AG08396 (cell line): ENCODE measurements at regions not wholly inside any gene's neighbourhood (a gene's known extent, or its start where the extent isn't known, plus 50 kb on each side); places are given as distances from the start of the nearest gene placed in this dataset.
"Not testable (repeated sequence)": the region's sequence is repeated elsewhere in the genome, so short reads cannot be mapped to it uniquely, and the experiment has no call there.

ENCODE experiments used
- DNase-seq: peaks from one replicate; pipeline ENCODE4 v3.0.0; 2012; ENCODE audit warnings: low spot score, mixed read lengths

DNA sequence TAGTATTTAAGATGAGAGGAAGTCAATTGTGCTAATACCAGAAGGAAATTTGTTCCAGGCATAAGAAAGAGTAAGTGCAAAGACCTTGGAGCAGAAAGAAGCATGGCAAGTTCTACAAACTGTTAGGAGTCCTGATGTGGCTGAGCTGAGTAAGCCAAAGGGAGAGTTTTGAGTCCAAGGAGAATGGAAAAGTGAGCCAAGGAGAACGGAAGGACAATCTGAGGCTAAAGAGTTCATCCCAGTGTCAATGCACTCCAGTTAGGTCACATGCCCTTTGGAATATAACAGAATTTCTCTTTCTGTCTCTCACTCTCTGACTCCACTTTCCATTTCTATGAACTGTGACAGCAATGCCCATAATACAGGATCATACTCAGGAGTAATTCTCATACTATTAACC lies 224.7 kb downstream of the CAAP1 start:
- no peak for DNase-seq

DNA sequence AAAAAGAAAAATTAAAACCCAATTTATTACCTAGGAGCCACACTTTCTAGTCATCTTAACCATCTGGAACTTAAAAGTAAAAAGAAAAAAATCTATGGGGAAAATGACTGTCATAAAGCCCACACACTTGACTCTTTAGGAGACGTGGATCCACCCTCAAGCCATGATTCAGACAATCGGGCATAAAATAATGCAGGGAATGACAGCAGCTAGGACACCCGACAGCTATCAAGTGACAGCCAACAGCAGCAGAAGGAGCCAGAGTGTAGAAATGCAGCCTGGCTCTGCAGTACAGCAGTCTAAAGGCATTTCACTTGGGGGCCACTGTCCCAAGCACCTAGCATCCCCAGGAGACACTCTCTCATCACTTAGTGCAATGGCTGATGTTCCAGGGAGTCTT lies 226.9 kb downstream of the CAAP1 start:
- no peak for DNase-seq

DNA sequence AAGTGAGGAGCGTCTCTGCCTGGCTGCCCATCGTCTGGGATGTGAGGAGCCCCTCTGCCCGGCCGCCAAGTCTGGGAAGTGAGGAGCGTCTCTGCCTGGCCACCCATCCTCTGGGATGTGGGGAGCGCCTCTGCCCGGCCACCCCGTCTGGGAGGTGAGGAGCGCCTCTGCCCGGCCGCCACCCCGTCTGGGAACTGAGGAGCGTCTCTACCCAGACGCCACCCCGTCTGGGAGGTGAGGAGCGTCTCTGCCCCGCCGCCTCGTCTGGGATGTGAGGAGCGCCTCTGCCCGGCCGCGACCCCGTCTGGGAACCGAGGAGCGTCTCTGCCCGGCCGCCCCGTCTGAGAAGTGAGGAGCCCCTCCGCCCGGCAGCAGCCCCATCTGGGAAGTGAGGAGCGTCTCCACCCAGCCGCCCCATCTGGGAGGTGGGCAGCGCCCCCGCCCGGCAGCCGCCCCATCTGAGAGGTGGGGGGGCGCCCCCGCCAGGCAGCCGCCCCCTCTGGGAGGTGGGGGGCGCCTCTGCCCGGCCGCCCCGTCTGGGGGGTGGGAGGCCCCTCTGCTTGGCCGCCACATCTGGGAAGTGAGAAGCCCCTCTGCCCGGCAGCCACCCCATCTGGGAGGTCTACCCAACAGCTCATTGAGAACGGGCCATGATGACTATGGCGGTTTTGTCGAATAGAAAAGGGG lies 228.4 kb downstream of the CAAP1 start:
- not testable (repeated sequence) for DNase-seq

DNA sequence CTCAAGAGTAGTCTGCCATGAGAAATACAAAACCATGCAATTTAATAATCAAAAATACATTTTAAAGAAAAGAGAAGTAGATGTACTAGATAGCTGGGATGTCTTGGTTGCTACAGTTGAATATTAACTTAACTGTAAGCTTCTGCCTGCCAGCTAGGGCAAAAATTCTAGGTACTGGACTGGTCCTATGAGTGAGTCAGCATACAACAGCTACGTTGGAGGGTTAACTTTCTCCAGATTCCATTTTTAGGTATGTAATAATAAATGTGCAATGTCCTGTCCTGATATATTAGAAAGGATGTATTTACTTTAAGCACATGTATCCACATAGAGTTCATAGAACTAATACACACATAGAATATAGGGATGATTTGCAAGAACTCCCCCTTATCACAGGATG lies 230.1 kb downstream of the CAAP1 start:
- no peak for DNase-seq

DNA sequence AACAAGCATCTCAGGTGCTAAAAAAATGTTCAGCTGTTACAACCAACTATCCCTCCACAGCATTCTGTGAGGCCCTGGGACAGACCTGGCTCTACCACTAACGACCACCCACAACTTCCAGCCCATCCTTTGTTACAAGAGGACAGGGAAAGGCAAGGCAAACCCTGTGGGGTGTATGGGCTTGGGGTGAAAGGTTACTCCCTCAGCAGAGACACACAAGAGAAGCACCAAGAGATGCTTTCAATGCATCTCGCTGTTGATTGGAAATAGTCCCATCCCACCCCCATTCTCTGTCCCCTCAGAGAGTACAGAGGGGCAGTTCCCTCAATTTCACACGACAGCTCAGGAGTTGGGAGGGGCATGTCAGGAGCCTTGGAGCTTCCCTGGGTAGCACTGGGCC lies 234.1 kb downstream of the CAAP1 start:
- DNase-seq = no peak

DNA sequence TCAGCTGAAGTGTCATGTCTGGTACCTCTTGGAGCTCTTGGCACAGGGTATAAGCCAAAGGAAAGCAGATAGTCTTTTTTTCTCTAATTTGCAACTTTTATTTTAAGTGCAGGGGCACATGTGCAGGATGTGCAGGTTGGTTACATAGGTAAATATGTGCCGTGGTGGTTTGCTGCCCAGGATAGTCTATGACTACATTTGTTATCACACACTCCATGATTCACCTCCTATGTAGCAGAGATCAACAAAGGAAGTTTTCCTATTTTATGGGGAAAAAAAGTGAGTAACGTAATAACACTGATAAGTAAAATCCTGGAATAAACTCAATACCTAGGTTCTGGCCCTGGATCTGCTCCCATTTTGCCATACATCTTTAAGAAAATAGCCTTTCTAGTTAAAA lies 234.6 kb downstream of the CAAP1 start:
- DNase-seq = no peak

DNA sequence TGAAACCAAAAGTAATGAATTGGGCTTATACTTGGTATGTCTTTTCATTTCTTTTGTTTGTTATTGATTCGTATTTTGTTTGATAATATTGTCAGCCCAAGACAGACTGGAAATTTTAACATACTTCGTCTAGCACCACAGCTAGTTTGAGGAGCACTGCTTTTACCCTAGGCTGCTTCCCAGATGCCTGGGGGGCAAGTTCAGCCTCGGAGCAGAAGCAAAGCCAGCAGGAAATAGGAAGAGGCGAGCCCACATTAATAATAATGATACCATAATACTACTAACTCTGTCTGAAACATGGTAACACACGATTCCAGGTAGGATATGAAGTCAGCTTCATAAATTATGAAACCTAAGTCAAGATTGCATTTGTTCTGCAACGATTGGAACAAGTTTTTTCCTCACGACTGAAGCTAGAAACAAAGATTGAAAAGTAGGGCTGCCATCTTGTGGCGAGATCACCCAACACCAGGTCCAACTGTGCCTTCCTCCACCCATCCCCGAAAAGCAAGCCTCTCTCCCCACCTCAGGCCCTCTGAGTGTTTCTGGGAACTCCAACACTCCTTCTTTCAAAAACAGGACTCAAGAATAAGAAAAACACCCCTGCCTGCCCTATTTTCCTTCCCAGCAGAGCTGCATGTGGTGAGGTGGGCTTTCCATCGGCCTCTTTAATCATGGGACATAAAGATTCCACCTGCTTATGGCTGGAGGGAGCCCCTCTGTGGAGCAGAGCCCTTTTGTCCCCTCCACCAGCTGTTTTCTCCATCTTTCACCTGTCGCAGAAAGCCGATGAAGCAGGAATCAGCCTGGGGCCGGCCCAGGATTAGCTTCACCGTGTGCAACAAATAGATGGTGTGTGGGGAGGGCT lies 236.4 kb downstream of the CAAP1 start:
- peak; percentile 32 for DNase-seq

DNA sequence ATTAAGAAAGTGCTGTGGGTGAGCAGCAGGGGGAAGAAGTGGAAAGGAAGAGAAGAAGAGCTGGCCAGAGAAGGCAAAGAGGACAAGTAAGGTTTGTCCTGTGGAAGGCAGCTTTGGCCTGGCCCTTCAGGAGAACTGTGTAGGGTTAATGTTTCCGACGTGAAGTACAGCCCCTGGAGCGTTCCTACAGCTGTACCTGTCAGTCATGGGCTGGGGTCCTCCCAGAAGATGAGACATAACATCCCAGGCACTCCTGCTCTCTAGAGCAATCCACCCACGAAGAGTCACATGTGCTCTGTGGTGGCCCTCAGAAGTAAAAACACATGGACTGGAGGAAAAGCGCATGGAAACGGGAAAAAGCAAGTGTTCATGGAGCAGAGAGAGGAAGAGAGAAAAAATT lies 237.4 kb downstream of the CAAP1 start:
- no peak for DNase-seq

DNA sequence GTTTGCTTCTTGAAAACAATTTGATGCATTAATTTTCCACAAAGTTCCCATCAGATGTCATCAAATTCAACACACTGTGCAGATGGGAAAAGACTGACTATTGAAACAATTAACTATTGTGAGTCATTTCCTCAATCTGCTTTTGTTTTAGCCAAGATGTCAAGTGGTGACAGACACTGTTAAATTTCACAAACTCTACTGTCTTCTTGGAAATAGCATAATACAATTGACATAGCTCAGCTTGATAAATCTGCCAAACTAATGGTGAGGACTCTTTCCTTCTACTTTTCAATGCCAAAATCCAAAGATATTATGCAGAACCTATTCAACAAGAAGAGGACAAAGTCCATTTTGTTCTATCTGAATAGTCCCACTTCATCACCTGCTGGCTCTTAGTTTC lies 242.3 kb downstream of the CAAP1 start:
- no peak for DNase-seq

DNA sequence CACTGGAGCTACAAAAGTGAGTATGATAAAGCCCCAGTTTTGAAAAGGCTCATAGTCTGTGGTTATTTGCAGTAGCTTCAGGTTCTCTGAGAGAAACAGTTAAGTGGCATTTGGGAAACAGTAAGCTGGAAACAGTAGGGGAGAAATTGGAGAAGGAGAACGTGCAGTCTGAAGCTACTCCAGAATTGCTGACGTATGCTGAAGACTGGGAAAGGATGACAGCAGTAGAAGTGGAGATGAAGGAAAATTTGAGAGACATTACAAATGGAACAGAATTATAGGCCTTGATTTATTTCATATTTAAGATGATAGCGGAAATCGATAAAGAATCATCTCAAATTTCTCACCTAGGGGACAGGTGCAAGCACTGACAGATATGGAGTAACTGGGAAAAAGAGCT lies 248.8 kb downstream of the CAAP1 start:
- DNase-seq = no peak

DNA sequence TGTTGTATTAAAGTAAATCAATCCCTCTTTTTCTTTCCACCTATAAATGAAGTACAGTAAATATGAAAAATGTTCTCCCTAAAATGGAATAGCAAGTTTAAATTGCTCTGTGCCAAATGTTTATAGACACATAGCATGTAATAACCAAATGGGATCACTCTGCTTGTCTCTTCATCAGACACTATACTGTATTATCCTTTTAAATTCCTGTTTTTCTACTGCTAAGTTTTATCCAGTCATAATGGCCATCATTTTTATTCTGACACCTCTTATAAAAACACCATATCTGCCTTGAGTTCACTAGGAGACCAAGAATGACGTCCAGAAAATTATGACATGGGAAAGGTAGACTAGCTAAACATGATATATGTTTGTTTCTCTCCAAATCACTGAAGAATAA lies 252.8 kb downstream of the CAAP1 start:
- DNase-seq = no peak

DNA sequence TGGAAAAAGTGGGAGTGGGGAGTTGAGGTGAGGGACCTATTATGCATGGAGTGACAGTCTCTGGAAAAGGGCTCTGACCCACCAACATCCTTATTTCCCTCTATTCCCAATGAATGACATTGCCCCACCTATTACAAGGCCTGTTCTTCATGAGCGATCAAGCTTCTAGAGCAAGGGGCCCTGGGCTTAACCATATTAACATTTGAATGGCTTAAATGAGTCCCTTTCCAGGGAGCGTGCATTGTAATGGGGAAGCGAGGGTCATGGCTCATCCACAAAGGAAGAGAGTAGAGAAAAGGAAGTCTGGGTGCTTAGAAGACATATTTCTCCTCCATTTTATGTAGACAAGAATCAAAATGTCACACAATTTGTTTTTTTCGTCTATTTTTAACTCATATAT lies 255.5 kb downstream of the CAAP1 start:
- DNase-seq = no peak

DNA sequence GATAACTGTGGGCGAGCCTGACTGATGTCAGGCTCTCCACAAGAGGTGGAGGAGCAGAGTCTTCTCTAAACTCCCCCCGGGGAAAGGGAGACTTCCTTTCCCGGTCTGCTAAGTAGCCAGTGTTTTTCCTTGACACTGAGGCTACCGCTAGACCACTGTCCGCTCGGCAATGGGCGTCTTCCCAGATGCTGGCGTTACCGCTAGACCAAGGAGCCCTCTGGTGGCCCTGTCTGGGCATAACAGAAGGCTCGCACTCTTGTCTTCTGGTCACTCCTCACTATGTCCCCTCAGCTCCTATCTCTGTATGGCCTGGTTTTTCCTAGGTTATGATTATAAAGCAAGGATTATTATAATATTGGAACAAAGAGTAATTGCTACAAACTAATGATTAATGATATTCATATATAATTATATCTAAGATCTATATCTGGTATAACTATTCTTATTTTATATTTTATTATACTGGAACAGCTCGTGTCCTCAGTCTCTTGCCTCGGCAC lies 278.7 kb downstream of the CAAP1 start:
- DNase-seq = not testable (repeated sequence)

DNA sequence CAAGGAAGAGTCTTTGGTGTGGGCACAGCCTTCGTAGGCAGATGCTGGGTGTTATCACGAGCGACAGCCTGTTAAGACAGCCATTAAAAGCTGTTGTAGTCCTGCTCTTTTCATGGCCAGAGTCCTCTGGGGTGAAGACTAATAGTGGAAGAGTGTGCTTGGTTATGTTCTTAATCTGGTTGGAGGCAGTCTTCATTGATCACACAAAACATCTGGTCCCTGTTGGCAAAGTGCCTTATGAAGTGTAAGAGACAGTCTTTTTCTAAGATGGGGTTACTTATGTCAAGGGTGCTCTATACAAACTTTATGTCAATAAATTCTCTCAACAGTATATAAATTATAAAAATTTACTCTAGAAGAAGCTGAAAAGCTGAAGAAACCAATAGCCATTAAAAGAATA lies 280.4 kb downstream of the CAAP1 start:
- no peak for DNase-seq

DNA sequence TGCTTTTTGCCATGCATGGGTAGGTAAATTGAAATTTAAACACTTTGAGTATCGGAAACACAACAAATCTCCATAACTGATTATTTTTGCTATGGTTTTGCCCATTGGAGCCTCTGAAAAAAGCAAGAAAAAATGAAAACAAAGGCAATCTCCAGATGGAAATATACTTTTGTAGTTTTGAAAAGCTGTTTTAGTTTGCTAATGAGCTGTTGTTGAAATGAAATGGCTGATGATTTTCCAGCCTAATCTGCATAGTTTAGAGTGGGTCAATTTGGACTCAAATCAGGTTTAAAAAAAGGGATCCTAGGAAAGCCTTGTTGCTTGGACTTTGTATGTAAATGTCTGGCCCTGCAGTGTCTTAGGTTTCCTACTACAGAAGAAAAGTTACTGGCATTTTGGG lies 285.8 kb downstream of the CAAP1 start:
- DNase-seq = no peak

DNA sequence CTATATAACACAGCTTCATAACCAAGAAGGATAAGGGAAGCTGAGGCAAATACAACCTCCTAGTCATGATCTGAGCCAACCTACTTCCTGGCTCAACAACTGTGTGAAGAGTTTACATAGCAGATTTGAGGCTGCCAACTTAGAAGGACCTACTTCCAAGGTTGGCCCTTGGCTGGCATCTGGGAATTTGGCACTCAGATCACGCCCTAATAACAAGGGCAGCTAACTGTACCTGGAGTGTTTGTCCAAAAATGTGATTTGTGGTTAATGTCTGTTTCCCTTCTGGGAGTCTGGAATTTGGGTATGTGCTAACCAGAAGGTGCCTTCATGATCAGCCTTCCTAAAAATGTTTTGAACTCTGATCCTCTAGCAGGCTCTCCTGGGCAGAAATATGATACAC lies 287.2 kb downstream of the CAAP1 start:
- no peak for DNase-seq

DNA sequence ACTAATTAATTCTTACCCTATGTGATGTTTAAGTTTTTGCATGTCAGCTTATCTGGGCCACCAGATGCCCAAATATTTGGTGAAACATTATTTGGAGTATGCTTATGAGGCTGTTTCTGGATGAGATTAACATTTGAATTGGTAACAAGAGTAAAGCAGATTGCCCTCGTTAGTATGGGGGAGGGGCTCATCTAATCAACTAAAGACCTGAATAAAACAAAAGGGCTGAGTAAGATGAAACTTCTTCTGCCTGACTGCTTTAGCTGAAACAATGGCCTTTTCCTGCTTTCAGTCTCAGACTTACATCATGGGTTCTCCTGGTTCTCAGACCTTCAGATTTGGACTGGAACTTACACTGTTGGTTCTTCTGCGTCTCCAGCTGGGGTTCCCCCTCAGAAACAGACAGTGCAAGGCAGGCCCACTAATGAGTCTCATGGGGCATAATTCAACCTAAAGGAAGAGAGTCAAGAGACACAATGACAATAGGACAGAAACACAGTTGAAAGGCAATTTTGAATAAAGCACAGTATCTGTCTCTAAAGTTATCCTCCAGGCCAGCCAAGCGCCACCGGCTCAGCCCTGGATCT lies 288.4 kb downstream of the CAAP1 start:
- DNase-seq = no peak

DNA sequence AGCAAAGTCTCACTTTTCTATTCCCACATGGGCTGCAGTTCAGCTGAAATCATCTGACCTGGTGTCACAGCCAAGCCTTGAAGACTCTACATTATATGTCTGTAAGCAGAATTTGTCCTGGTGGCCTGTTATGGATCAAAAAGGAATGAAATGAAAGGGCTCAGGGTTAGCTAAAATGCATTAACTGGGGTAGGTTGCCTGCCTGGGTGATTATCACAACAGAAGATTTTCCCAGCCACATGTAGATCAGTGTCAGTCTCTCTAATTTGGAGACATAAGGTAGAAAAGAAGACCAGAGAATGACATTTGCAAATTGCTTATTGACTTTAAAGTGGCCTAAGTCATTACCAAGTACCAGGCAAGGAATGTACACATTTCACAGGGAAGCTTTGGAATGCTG lies 289.0 kb downstream of the CAAP1 start:
- DNase-seq = no peak

DNA sequence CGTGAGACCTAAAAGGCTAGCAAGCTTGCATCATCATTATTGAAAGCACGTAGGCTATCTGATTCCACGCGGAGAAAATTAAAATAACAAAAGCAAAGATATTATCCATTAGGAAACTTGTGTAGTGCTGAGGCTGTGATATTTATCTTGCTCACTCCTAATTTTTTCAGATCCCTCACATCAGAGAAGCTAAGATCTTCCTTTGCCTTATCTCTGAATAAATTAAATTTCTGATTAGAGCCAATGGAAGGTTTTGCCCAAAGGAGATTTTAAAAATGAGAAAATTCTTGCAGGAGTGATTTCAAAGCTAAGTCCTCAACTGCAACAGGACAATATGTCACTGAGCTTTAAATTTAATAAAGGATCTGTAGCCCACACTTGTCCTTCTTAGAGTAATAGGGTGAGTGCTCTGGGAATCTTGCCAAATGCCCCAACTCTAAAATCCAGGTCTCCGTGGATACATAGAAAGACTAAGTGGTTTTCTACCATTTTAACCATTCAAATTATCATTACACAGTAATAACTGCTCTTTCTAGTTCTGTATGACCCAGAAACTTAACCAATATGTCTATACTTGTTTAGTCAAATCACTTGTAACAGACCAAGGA lies 295.0 kb downstream of the CAAP1 start:
- DNase-seq = no peak

DNA sequence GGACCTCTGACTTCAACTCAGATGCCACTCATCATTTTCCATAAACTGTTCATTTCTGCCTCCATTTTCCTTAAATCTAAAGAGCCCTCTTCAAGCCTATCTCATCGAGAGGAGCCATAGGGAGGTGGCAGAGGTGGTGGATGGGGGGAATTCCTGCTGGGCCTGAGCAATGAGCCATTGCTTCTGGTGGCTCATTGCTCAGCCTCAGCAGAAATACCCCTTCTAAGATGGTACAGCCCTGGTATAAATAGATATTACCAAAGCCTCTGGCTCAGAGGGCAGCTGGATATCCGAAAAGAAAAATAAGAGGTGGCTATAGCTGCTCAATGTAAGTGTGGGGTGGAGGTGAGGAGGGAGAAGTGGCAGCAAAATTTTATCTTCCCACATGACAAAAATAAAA lies 313.5 kb downstream of the CAAP1 start:
- no peak for DNase-seq

DNA sequence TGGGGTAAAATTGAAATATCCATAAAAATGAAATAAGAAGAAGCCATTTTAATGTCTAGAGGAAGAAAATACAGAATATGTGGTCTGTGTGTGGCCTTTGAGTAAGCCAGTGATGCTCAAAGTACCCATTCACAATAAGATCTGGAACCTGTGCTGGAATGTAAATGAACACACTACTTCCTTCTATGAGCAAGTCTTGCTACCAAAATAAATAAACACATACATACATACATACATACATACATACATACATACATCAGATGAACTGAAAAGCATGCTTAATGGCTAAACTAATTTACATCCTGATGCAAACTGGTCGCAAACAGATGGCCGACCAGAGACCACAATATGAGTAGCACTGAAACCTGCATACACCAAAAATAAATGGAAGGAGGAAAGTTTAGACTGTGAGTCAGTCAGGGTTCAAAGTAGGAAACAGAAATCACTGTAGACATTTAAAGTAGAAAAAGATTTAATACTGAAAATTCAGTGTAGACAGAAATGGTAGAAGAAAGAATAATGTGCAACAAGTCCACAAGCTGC lies 317.6 kb downstream of the CAAP1 start:
- DNase-seq = no peak

DNA sequence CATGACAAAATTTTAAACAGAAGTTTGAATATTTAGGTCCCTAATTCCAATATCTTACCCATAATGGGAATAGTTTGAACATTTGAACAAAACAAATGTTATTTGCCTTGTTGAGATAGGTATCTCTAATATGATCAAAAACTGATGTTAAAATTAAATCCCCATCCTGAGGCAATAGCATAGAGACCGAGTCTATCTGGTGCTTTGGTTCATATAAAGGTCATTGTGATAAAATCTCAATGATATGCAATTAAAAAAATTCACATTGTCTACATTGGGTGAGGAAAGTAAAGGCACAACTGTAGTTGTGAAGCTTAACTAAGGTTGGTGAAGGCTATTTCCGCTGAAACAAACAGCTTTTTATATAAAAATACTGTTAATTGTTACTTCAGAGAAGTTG lies 318.3 kb downstream of the CAAP1 start:
- DNase-seq = no peak
